Neural cell (in vitro differentiated cells): ENCODE measurements at regions not wholly inside any gene's neighbourhood (a gene's known extent, or its start where the extent isn't known, plus 50 kb on each side); places are given as distances from the start of the nearest gene placed in this dataset.

Experiments
- POLR2AphosphoS5 ChIP-seq: IDR thresholded peaks from 2 replicates; pipeline ENCODE4 v1.6.1; 2012
- SMC3 ChIP-seq: fragments of 450-650 bp; conservative IDR thresholded peaks from 2 replicates; pipeline ENCODE4 v1.6.1; 2014; ENCODE audit warnings: antibody characterized with exemption, mild to moderate bottlenecking, moderate library complexity; ENCODE audit not compliant: poor library complexity

DNA sequence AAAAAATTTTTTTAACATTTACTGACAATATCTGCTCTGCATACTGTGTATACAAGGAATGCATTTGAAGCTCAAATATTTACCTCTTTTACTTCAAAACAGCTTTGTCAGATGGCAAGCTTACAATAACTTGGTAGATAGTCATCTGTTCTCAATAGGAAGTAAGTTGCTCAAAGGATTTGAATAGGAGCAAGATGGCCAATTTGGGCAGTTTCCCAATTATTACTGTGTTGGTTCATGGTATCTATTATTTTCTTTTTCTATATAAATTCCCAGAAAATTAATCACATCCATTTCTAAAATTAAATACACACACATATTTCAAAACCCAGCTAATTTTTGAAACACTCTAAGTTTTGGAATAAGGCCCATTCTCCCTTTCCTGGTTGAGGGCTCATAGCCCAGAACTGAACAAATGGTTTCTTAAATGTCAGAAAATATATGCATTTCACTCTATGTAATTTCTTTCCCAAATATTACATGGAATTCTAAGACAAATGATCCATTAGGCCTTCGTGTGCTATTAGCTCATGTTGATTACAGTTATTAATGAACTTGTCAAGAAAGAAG, 60.2 kb upstream of the BLTP1 start:
- TF ChIP-seq SMC3 (no peak), POLR2AphosphoS5 (no peak)
